ENCODE measurements at regions not wholly inside any gene's neighbourhood (a gene's known extent, or its start where the extent isn't known, plus 50 kb on each side); places are given as distances from the start of the nearest gene placed in this dataset.

DNA sequence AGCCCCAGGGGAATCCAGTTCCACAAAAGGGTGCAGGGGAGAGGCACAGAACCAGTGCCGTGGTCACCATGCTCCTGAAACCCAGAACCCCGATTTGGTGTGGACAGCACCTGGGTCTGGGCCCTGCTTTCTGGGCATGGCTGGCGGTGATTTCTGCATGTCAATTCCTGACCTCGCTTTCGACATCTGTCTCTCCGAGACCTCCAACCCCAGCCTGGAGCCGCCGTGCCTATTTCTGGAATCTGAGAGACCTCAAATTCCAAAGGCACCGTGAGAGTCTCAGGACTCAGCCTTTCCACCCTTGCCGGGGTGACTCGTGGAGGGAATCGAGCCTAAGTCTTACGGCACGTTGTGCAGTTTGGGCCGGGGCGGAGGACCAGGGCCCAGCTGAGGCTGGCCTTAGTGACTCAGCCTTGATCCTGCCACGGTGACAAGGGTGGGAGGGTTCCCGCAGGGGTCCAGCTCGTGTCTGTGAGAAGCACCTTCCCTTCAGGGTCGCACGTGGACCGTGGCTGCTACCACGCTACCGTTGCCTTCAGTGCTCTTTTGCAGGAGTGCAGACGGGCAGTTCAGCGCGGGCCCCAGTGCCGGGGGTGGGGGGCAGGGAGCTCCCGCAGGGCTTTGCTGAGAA, 133.7 kb downstream of the PXDC1 start:
- TF ChIP-seq, protein P1, sequence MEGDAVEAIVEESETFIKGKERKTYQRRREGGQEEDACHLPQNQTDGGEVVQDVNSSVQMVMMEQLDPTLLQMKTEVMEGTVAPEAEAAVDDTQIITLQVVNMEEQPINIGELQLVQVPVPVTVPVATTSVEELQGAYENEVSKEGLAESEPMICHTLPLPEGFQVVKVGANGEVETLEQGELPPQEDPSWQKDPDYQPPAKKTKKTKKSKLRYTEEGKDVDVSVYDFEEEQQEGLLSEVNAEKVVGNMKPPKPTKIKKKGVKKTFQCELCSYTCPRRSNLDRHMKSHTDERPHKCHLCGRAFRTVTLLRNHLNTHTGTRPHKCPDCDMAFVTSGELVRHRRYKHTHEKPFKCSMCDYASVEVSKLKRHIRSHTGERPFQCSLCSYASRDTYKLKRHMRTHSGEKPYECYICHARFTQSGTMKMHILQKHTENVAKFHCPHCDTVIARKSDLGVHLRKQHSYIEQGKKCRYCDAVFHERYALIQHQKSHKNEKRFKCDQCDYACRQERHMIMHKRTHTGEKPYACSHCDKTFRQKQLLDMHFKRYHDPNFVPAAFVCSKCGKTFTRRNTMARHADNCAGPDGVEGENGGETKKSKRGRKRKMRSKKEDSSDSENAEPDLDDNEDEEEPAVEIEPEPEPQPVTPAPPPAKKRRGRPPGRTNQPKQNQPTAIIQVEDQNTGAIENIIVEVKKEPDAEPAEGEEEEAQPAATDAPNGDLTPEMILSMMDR (IDR thresholded peaks at IDR 0.05), result no peak
- no peak for TF ChIP-seq POLR2A (IDR thresholded peaks at IDR 0.05)

Data from testis (tissue), 2 donors.